Liver (tissue), 3 donors: ENCODE measurements at regions not wholly inside any gene's neighbourhood (a gene's known extent, or its start where the extent isn't known, plus 50 kb on each side); places are given as distances from the start of the nearest gene placed in this dataset.

Experiments
- CTCF ChIP-seq: fragments of 150-350 bp; IDR thresholded peaks from 2 replicates; pipeline ENCODE4 v1.5.1; 2017; ENCODE audit warnings: improper control_type of control experiment, low read depth, low read length; ENCODE audit not compliant: missing input control
- GABPA ChIP-seq, 2 donors: IDR thresholded peaks in 1 of 2; conservative IDR thresholded peaks in 1 of 2; 2 replicates each; pipeline ENCODE4 v1.6.1; 2016; ENCODE audit warnings: antibody characterized with exemption in 2 of 2, mild to moderate bottlenecking in 1 of 2, moderate library complexity in 1 of 2
- JUND ChIP-seq, 2 donors: IDR thresholded peaks; 2 replicates each; pipeline ENCODE4 v1.6.1; 2016; ENCODE audit warnings: antibody characterized with exemption in 2 of 2
- RAD21 ChIP-seq, 2 donors: IDR thresholded peaks; 2 replicates each; pipeline ENCODE4 v1.6.1; 2016; ENCODE audit warnings: antibody characterized with exemption in 2 of 2, mild to moderate bottlenecking in 2 of 2
- YY1 ChIP-seq: IDR thresholded peaks from 2 replicates; pipeline ENCODE4 v1.6.1; 2016; ENCODE audit warnings: antibody characterized with exemption, mild to moderate bottlenecking
- donor health status: healthy.
- donor health status: healthy.

GRCh38 chr17:68709461-68709860, 108.3 kb upstream of the FAM20A start:
- TF ChIP-seq CTCF = no peak
- no peak for TF ChIP-seq YY1
- no peak for TF ChIP-seq RAD21 (IDR thresholded peaks at IDR 0.05)
- no peak for TF ChIP-seq JUND (IDR thresholded peaks at IDR 0.05)
- TF ChIP-seq GABPA (IDR thresholded peaks at IDR 0.05 in 1 of 2, conservative IDR thresholded peaks at IDR 0.05 in 1 of 2) = no peak
